KMS-11 (cell line): ENCODE measurements at regions not wholly inside any gene's neighbourhood (a gene's known extent, or its start where the extent isn't known, plus 50 kb on each side); places are given as distances from the start of the nearest gene placed in this dataset.

ENCODE experiments used
- H2AFZ ChIP-seq: fragments of 200-600 bp; sonication (generic); 2 replicates; pipeline ENCODE4 v1.6.1; 2016; ENCODE audit warnings: antibody characterized with exemption, mixed run types, low read depth
- H3K27ac ChIP-seq: fragments of 200-600 bp; sonication (generic); 2 replicates; pipeline ENCODE4 v1.6.1; 2016; ENCODE audit warnings: mild to moderate bottlenecking, mixed run types
- H3K27me3 ChIP-seq: fragments of 200-600 bp; sonication (generic); 2 replicates; pipeline ENCODE4 v1.6.1; 2017; ENCODE audit warnings: mild to moderate bottlenecking, low read depth, mixed run types, moderate library complexity; ENCODE audit not compliant: insufficient read depth
- H3K36me3 ChIP-seq: fragments of 200-600 bp; sonication (generic); 2 replicates; pipeline ENCODE4 v1.6.1; 2017; ENCODE audit warnings: mild to moderate bottlenecking, mixed run types; ENCODE audit not compliant: insufficient read depth
- H3K4me1 ChIP-seq: fragments of 200-600 bp; sonication (generic); 2 replicates; pipeline ENCODE4 v1.6.1; 2016; ENCODE audit warnings: mild to moderate bottlenecking, low read depth, mixed run types; ENCODE audit not compliant: poor library complexity, severe bottlenecking
- H3K4me2 ChIP-seq: fragments of 200-600 bp; sonication (generic); 2 replicates; pipeline ENCODE4 v1.7.0; 2016; ENCODE audit warnings: mild to moderate bottlenecking, mixed run types
- H3K4me3 ChIP-seq: fragments of 200-600 bp; sonication (generic); IDR thresholded peaks from 2 replicates; pipeline ENCODE4 v1.6.1; 2017; ENCODE audit warnings: low read depth, low read length, mixed read lengths; ENCODE audit not compliant: insufficient read depth
- H3K79me2 ChIP-seq: fragments of 200-600 bp; sonication (generic); 2 replicates; pipeline ENCODE4 v1.6.1; 2016; ENCODE audit warnings: low read depth, mixed run types; ENCODE audit not compliant: insufficient read depth
- H3K9ac ChIP-seq: fragments of 200-600 bp; sonication (generic); 2 replicates; pipeline ENCODE4 v1.6.1; 2016; ENCODE audit warnings: mild to moderate bottlenecking, mixed run types
- H4K20me1 ChIP-seq: fragments of 200-600 bp; sonication (generic); 2 replicates; pipeline ENCODE4 v1.6.1; 2016; ENCODE audit warnings: mild to moderate bottlenecking, mixed run types; ENCODE audit not compliant: insufficient read depth
- TF ChIP-seq, protein P1 (sequence below): fragments of 200-600 bp; sonication (generic); conservative IDR thresholded peaks from 2 replicates; pipeline ENCODE4 v1.6.1; 2017; ENCODE audit warnings: low read depth, mild to moderate bottlenecking, antibody characterized with exemption, low read length, moderate library complexity, mixed read lengths

DNA sequence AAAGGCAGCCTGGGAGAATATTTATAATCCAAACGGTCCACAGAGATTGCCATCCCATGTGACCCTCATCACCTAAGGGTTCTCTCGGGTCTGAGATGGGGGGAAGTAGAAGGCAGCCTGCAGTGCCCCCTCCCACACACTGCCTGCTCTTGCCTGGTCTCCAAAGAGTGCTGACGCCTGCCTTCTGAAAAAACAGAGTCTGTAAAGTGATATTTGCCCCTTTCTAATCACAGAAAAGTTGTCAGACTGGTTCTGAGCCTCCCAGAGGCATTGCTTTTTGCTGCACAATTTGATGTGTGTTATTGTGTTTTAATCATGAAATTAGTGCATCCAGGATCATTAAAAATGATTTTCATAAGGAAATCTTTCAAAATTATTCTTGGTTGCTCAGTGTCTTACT, 59.2 kb downstream of the TMEM30B start:
- Histone ChIP-seq H3K27ac (no peak overlapping the region), H2AFZ (no peak overlapping the region), H3K4me3 (no peak overlapping the region), H3K36me3 (no peaks in the 10 kb centered on the region), H3K79me2 (no peaks in the 10 kb centered on the region), H3K4me2 (no peak overlapping the region), H3K4me1 (no peaks in the 10 kb centered on the region), H4K20me1 (no peaks in the 10 kb centered on the region), H3K27me3 (no peaks in the 10 kb centered on the region), H3K9ac (no peak overlapping the region)
- TF ChIP-seq, protein P1, sequence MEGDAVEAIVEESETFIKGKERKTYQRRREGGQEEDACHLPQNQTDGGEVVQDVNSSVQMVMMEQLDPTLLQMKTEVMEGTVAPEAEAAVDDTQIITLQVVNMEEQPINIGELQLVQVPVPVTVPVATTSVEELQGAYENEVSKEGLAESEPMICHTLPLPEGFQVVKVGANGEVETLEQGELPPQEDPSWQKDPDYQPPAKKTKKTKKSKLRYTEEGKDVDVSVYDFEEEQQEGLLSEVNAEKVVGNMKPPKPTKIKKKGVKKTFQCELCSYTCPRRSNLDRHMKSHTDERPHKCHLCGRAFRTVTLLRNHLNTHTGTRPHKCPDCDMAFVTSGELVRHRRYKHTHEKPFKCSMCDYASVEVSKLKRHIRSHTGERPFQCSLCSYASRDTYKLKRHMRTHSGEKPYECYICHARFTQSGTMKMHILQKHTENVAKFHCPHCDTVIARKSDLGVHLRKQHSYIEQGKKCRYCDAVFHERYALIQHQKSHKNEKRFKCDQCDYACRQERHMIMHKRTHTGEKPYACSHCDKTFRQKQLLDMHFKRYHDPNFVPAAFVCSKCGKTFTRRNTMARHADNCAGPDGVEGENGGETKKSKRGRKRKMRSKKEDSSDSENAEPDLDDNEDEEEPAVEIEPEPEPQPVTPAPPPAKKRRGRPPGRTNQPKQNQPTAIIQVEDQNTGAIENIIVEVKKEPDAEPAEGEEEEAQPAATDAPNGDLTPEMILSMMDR: no peak

- Histone ChIP-seq H3K4me1 (no peaks in the 10 kb centered on the region), H3K79me2 (no peaks in the 10 kb centered on the region), H3K27me3 (no peaks in the 10 kb centered on the region), H3K9ac (no peak overlapping the region), H3K4me3 (no peak overlapping the region), H2AFZ (no peak overlapping the region), H4K20me1 (no peaks in the 10 kb centered on the region), H3K27ac (no peak overlapping the region), H3K4me2 (no peak overlapping the region), H3K36me3 (no peaks in the 10 kb centered on the region)
- TF ChIP-seq, protein P1: no peak
Observed at GRCh38 chr14:61219673-61220072, 61.5 kb downstream of the TMEM30B start.

GRCh38 chr14:61219256-61219655, 61.9 kb downstream of the TMEM30B start:
- no peaks in the 10 kb centered on the region for H3K79me2 ChIP-seq
- H3K27ac ChIP-seq: no peak overlapping the region
- H3K9ac ChIP-seq: no peak overlapping the region
- no peaks in the 10 kb centered on the region for H3K4me1 ChIP-seq
- no peaks in the 10 kb centered on the region for H3K27me3 ChIP-seq
- no peak overlapping the region for H3K4me3 ChIP-seq
- H4K20me1 ChIP-seq: no peaks in the 10 kb centered on the region
- TF ChIP-seq, protein P1: no peak
- no peak overlapping the region for H3K4me2 ChIP-seq
- no peak overlapping the region for H2AFZ ChIP-seq
- no peaks in the 10 kb centered on the region for H3K36me3 ChIP-seq

DNA sequence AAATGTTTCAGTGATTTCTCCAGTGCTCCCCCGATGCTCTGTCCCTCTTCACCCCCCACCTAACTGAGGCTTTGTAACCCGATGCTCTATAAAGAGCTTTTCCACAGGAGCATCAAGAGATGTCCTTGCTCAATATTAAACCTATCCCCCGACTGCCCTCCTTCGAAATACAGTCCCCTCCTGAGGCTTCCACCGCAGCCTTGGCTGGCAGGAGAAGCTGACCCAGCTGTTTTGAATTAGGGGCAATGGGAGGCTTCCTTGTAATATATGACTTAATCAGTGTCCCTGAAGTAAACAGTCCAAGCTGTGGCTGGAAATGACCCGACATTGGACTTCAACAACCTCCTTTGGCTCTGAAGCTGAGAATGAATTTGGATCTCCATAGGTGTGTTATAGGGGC, 62.4 kb downstream of the TMEM30B start:
- no peak overlapping the region for H3K4me2 ChIP-seq
- no peaks in the 10 kb centered on the region for H3K79me2 ChIP-seq
- no peaks in the 10 kb centered on the region for H3K27me3 ChIP-seq
- H3K27ac ChIP-seq: no peak overlapping the region
- H2AFZ ChIP-seq: no peak overlapping the region
- H4K20me1 ChIP-seq: no peaks in the 10 kb centered on the region
- H3K36me3 ChIP-seq: no peaks in the 10 kb centered on the region
- H3K4me3 ChIP-seq: no peak overlapping the region
- H3K9ac ChIP-seq: no peak overlapping the region
- H3K4me1 ChIP-seq: no peaks in the 10 kb centered on the region
- TF ChIP-seq, protein P1: no peak
